ENCODE measurements at regions not wholly inside any gene's neighbourhood (a gene's known extent, or its start where the extent isn't known, plus 50 kb on each side); places are given as distances from the start of the nearest gene placed in this dataset.

DNA sequence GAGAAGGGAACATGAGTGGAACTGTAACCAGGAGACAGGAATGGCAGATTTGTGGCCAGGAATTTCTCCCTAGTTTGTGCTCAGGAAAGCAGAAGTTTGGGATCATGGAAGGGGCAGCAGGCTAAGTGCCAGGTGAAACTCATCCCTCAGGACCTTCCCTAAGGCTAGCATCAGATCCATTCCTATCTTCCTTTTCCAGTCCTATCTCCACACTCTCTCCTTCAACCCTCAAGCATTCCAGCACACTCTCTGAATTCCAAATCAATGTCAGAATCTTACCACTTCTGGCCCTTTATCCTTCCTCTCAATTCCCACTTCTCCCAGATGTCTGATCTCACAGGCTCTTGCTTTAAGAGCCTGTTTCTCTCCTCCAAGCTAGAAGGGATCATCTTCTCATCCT lies 53.2 kb upstream of the GRIA1 start:
- TF ChIP-seq, protein P1, sequence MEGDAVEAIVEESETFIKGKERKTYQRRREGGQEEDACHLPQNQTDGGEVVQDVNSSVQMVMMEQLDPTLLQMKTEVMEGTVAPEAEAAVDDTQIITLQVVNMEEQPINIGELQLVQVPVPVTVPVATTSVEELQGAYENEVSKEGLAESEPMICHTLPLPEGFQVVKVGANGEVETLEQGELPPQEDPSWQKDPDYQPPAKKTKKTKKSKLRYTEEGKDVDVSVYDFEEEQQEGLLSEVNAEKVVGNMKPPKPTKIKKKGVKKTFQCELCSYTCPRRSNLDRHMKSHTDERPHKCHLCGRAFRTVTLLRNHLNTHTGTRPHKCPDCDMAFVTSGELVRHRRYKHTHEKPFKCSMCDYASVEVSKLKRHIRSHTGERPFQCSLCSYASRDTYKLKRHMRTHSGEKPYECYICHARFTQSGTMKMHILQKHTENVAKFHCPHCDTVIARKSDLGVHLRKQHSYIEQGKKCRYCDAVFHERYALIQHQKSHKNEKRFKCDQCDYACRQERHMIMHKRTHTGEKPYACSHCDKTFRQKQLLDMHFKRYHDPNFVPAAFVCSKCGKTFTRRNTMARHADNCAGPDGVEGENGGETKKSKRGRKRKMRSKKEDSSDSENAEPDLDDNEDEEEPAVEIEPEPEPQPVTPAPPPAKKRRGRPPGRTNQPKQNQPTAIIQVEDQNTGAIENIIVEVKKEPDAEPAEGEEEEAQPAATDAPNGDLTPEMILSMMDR (IDR thresholded peaks at IDR 0.05; ENCODE audit: insufficient read depth, low read length, poor library complexity, severe bottlenecking) = no peak
- no peak for TF ChIP-seq EZH2phosphoT487 (conservative IDR thresholded peaks at IDR 0.05; ENCODE audit: low read length)

Measured in SU-DHL-6 (cell line).